Nephron progenitor cell (in vitro differentiated cells): ENCODE measurements at regions not wholly inside any gene's neighbourhood (a gene's known extent, or its start where the extent isn't known, plus 50 kb on each side); places are given as distances from the start of the nearest gene placed in this dataset.

ENCODE experiments used
- DNase-seq: peaks from one replicate; pipeline ENCODE4 v3.0.0; 2021
- H3K27ac Mint-ChIP-seq: 2 replicates; pipeline ENCODE4 v1.8.0; 2021; ENCODE audit warnings: mild to moderate bottlenecking, moderate library complexity, mixed read lengths
- H3K27me3 Mint-ChIP-seq: 2 replicates; pipeline ENCODE4 v1.8.0; 2021; ENCODE audit warnings: mild to moderate bottlenecking, low read depth, mixed read lengths; ENCODE audit not compliant: poor library complexity
- H3K36me3 Mint-ChIP-seq: 2 replicates; pipeline ENCODE4 v1.8.0; 2021; ENCODE audit warnings: low read depth, mixed read lengths
- H3K4me1 Mint-ChIP-seq: 2 replicates; pipeline ENCODE4 v1.8.0; 2021; ENCODE audit warnings: mixed read lengths
- H3K4me3 Mint-ChIP-seq: 2 replicates; pipeline ENCODE4 v1.8.0; 2021; ENCODE audit warnings: mild to moderate bottlenecking, moderate library complexity, mixed read lengths
- H3K9me3 Mint-ChIP-seq: 2 replicates; pipeline ENCODE4 v1.8.0; 2021; ENCODE audit warnings: mild to moderate bottlenecking, moderate library complexity, mixed read lengths
- TF ChIP-seq, protein P1 (sequence below): fragments of 200-600 bp; sonication (generic); IDR thresholded peaks from 2 replicates; pipeline ENCODE4 v1.5.0; 2021; ENCODE audit warnings: antibody characterized with exemption

DNA sequence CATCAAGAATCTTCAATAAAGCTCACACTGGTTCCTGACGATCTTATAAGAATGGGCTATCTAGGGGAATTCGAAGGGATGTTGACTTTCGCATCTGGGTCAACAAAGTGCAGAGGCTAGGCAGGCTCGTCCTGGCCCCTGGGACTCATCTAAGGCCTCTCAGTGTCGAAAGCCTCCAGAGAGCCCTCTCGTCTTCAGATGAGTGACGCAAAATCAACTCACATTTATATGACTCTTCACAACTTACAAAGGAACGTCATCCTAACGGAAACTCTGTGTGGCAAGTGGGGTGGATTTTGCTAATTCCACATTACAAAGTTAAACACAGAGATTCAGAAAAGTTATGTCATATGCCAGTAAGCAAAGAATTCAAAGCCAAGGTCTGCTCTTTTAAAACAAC lies 270.5 kb upstream of the EXOC2 start:
- Mint-ChIP-seq H3K4me1 (peaks cover 31% of the 10 kb centered on the region), H3K36me3 (no peaks in the 10 kb centered on the region), H3K27ac (no peak overlapping the region), H3K27me3 (peaks cover 21% of the 10 kb centered on the region), H3K9me3 (no peaks in the 10 kb centered on the region), H3K4me3 (no peak overlapping the region)
- TF ChIP-seq, protein P1, sequence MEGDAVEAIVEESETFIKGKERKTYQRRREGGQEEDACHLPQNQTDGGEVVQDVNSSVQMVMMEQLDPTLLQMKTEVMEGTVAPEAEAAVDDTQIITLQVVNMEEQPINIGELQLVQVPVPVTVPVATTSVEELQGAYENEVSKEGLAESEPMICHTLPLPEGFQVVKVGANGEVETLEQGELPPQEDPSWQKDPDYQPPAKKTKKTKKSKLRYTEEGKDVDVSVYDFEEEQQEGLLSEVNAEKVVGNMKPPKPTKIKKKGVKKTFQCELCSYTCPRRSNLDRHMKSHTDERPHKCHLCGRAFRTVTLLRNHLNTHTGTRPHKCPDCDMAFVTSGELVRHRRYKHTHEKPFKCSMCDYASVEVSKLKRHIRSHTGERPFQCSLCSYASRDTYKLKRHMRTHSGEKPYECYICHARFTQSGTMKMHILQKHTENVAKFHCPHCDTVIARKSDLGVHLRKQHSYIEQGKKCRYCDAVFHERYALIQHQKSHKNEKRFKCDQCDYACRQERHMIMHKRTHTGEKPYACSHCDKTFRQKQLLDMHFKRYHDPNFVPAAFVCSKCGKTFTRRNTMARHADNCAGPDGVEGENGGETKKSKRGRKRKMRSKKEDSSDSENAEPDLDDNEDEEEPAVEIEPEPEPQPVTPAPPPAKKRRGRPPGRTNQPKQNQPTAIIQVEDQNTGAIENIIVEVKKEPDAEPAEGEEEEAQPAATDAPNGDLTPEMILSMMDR: no peak
- no peak for DNase-seq

DNA sequence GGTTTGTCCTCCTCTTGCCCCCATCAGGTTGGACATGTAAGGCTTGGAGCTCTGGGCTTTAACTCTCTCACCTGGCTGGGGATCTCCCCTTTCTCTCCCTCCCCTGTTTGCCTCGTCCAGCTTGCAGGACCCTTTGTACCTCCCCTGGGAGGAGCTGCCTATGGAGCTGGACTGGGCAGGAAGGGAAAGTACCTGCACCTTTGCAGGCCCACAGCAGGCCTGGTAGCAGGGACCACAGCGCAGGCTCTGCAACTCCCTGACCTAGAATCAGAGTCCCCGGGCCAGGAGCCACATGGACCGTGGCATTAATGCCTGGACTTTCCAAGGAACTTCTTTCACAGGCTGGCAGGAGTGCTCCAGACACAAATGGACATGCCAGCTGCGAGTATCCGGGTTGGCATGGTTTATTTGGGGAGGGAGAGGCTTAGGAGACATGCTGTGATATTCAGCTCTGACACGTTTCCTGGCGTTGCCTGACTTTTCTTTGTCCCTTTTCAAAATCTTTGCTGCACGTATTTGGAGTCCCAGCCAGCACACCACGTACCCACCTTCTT lies 268.5 kb upstream of the EXOC2 start:
- TF ChIP-seq, protein P1: no peak
- no peak overlapping the region for H3K27ac Mint-ChIP-seq
- no peaks in the 10 kb centered on the region for H3K36me3 Mint-ChIP-seq
- H3K4me3 Mint-ChIP-seq: no peak overlapping the region
- H3K9me3 Mint-ChIP-seq: peaks cover 8% of the 10 kb centered on the region
- DNase-seq: no peak
- H3K27me3 Mint-ChIP-seq: peaks cover 14% of the 10 kb centered on the region
- peaks cover 18% of the 10 kb centered on the region for H3K4me1 Mint-ChIP-seq

DNA sequence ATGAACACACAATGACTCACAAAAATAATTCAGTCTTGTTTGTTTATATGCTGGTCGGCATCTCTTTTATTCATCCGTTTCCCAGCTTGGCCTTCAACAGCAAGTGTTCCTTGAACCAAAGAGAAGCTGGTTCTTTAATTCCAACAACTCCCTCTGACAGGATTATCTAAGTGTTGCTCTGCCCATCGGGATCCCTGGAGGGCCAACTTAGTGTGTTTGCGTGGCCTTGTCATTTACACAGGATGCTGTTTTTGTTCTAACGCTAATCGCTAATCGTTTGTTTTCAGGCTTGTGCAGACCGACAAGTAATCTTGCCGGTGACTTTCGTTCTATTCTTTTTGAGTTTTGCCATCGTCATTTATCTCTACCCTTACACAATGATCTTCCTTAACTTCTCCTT lies 267.4 kb upstream of the EXOC2 start:
- no peaks in the 10 kb centered on the region for H3K36me3 Mint-ChIP-seq
- peaks cover 7% of the 10 kb centered on the region for H3K27me3 Mint-ChIP-seq
- peaks cover 8% of the 10 kb centered on the region for H3K9me3 Mint-ChIP-seq
- no peak overlapping the region for H3K27ac Mint-ChIP-seq
- H3K4me3 Mint-ChIP-seq: no peak overlapping the region
- TF ChIP-seq, protein P1: no peak
- DNase-seq: no peak
- H3K4me1 Mint-ChIP-seq: peaks cover 18% of the 10 kb centered on the region

DNA sequence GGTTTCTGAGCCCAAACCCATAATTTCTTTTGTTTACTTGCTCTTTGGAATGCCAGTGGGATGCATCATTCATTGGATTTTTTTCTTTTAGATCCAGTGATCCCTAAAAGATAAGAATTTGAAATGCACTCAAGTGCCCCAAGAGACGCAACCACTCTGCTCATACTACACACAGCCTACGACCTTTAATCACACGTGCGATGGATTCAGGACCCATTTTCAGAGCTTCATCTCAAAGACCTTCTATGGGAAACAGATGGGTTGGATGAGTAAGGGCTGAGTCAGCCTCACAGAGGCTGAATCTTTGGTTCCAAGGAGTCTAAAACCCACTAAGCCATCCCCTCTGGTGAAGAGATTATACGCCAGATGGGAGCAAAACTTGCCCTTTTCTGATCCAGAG lies 265.5 kb upstream of the EXOC2 start:
- TF ChIP-seq, protein P1: no peak
- Mint-ChIP-seq H3K4me1 (peaks cover 12% of the 10 kb centered on the region), H3K27ac (no peak overlapping the region), H3K27me3 (peaks cover 12% of the 10 kb centered on the region), H3K36me3 (no peaks in the 10 kb centered on the region), H3K9me3 (peaks cover 8% of the 10 kb centered on the region), H3K4me3 (no peak overlapping the region)
- no peak for DNase-seq

DNA sequence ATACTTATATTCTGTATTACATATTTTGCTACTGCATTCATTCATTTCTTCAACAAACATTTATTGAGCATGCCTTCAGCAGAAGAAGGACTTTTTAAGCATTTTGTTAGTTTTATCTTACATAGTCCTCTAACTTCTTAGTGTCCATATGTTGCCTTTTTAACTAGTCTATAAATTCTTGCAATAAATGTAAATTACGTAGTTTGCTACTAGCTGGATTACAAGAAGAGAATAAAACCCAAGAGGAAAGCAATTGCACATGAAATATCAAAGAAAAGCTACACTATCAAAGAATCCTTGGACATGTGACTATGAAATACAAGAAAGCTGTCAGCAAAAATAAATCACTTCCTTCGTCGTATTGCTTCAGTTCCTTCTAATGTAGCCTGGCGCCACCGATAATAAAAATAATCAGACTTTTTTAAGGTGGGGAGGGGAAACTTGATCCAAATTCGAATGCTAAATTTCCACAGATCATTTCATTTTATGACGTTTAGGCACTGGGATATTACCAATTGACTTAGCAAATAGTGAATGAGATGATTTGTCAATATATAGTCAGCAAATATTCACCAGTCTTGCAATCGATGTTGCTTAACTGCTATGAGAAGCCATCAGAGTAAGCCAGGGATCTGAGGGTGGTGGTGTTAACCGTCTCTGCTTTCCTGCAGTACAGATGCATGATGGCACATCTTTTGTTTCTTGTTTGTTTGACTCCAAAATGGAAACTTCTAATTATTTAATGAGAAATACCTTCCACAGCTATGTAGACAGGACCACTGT lies 258.7 kb upstream of the EXOC2 start:
- Mint-ChIP-seq H3K36me3 (no peaks in the 10 kb centered on the region), H3K4me3 (no peak overlapping the region), H3K9me3 (peaks cover under 1% of the 10 kb centered on the region), H3K27ac (no peak overlapping the region), H3K4me1 (no peaks in the 10 kb centered on the region), H3K27me3 (peaks cover 9% of the 10 kb centered on the region)
- TF ChIP-seq, protein P1: no peak
- no peak for DNase-seq
